A673 (cell line): ENCODE measurements at regions not wholly inside any gene's neighbourhood (a gene's known extent, or its start where the extent isn't known, plus 50 kb on each side); places are given as distances from the start of the nearest gene placed in this dataset.

Experiments
- BruUV-seq: library from RNA; stranded (reverse); fragments of 400-500 nt; replicated peaks from 2 replicates; lab custom pipeline; 2021; lab: Mats Ljungman, UMichigan
- CTCF ChIA-PET: fragments of 300-600 bp; sonication (Branson Sonifier 250); formaldehyde crosslinking; loops from one replicate; lab custom pipeline; 2022; ENCODE audit warnings: antibody characterized with exemption; lab: Charles Lee
- POLR2A ChIA-PET: fragments of 300-600 bp; sonication (Branson Sonifier 250); formaldehyde crosslinking; loops from one replicate; lab custom pipeline; 2022; ENCODE audit warnings: antibody characterized with exemption; ENCODE audit not compliant: low non-redundant PET; lab: Charles Lee
- DNase-seq: peaks from one replicate; pipeline ENCODE4 v3.0.0-alpha.2; 2015; ENCODE audit warnings: low spot score
- H3K27ac ChIP-seq: fragments of 200-600 bp; sonication (generic); 2 replicates; pipeline ENCODE4 v1.5.1; 2016; ENCODE audit warnings: mixed run types, low read depth, mild to moderate bottlenecking, mixed read lengths, antibody characterized with exemption, low read length; ENCODE audit not compliant: poor library complexity, severe bottlenecking
- H3K27me3 ChIP-seq: fragments of 200-600 bp; sonication (generic); replicated peaks from 2 replicates; pipeline ENCODE4 v1.6.1; 2017; ENCODE audit warnings: mixed run types, low read depth, mild to moderate bottlenecking, mixed read lengths, antibody characterized with exemption, low read length; ENCODE audit not compliant: insufficient read depth, poor library complexity
- H3K36me3 ChIP-seq: fragments of 200-600 bp; sonication (generic); 2 replicates; pipeline ENCODE4 v1.6.1; 2016; ENCODE audit warnings: mixed run types, mild to moderate bottlenecking, mixed read lengths, antibody characterized with exemption, low read length; ENCODE audit not compliant: insufficient read depth, poor library complexity, severe bottlenecking
- H3K4me1 ChIP-seq: fragments of 200-600 bp; sonication (generic); 2 replicates; pipeline ENCODE4 v1.6.1; 2017; ENCODE audit warnings: mixed run types, mild to moderate bottlenecking, mixed read lengths, antibody characterized with exemption, low read length; ENCODE audit not compliant: insufficient read depth, poor library complexity, severe bottlenecking
- H3K4me3 ChIP-seq: fragments of 200-600 bp; sonication (generic); 2 replicates; pipeline ENCODE4 v1.5.1; 2016; ENCODE audit warnings: low read depth, mixed run types, mild to moderate bottlenecking, mixed read lengths, low read length; ENCODE audit not compliant: poor library complexity, severe bottlenecking
- H3K9me3 ChIP-seq: fragments of 200-600 bp; sonication (generic); 2 replicates; pipeline ENCODE4 v1.6.1; 2016; ENCODE audit warnings: mixed run types, low read depth, mild to moderate bottlenecking, mixed read lengths, antibody characterized with exemption, low read length; ENCODE audit not compliant: poor library complexity, severe bottlenecking
- EZH2 ChIP-seq: fragments of 200-600 bp; sonication (generic); IDR thresholded peaks from 2 replicates; pipeline ENCODE4 v1.6.1; 2017; ENCODE audit warnings: borderline replicate concordance, low read depth, mild to moderate bottlenecking, mixed read lengths, antibody characterized with exemption, low read length; ENCODE audit not compliant: poor library complexity, severe bottlenecking
- intact Hi-C: fragments of 100-400 bp; cut with micrococcal nuclease; formaldehyde crosslinking; loops from one replicate; pipeline ENCODE4 v1.10.0; 2022; ENCODE audit not compliant: unreplicated experiment
- TF ChIP-seq, protein P1 (sequence below): fragments of 300-800, 200-600 bp; sonication (generic); conservative IDR thresholded peaks from 2 replicates; pipeline ENCODE4 v1.5.1; 2017; ENCODE audit warnings: low read depth, mild to moderate bottlenecking, antibody characterized with exemption, low read length, moderate library complexity, mixed read lengths

DNA sequence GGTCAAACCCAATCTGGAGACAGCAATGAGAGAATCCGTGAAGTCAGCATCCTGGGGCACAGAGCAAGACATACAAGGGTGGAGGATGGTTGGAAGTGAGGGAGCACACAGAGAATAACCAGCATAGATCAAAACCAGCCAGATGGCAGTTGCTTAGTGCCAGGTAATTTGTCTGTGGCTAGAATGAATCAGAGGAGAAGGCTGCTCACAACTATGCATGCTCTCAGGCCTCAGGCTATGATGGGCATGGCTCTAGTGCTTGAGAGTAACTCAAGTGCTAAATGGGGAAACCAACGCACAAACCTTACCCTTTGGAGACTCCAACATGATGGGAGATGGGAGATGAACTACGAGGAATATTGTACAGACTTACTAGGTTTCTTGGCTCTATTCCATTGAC is 160.8 kb downstream of the DMRT2 start:
- no peaks in the 10 kb centered on the region for H3K9me3 ChIP-seq

DNA sequence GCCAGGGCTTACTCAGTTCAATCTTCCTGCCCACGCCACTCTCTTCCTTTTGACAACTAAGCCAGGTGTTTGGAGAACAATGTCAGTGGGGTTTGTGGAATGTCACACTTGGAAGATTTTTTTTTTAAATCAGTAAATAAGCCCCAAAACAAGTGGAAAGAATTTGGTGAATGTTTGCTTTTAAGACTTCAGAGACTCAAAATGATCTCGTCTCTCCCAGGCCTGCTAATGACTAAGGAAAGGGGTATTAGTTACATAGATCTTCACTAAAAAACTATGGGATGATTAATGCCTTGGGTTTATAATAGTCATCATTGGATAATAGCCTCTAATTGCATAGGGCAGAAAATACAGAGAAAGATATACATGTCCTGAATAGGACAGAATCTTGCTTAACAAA is 166.4 kb downstream of the DMRT2 start:
- no peak overlapping the region for H3K27ac ChIP-seq
- H3K9me3 ChIP-seq, result no peaks in the 10 kb centered on the region
- H3K4me3 ChIP-seq, result no peak overlapping the region
- no peaks in the 10 kb centered on the region for H3K4me1 ChIP-seq
- POLR2A ChIA-PET, result no interaction called here
- BruUV-seq, result no TSS peak
- no peaks in the 10 kb centered on the region for H3K36me3 ChIP-seq
- intact Hi-C loops, result no loop called here
- H3K27me3 ChIP-seq, result no peaks in the 10 kb centered on the region
- CTCF ChIA-PET, result no interaction called here
- DNase-seq, result no peak
- TF ChIP-seq, protein P1, sequence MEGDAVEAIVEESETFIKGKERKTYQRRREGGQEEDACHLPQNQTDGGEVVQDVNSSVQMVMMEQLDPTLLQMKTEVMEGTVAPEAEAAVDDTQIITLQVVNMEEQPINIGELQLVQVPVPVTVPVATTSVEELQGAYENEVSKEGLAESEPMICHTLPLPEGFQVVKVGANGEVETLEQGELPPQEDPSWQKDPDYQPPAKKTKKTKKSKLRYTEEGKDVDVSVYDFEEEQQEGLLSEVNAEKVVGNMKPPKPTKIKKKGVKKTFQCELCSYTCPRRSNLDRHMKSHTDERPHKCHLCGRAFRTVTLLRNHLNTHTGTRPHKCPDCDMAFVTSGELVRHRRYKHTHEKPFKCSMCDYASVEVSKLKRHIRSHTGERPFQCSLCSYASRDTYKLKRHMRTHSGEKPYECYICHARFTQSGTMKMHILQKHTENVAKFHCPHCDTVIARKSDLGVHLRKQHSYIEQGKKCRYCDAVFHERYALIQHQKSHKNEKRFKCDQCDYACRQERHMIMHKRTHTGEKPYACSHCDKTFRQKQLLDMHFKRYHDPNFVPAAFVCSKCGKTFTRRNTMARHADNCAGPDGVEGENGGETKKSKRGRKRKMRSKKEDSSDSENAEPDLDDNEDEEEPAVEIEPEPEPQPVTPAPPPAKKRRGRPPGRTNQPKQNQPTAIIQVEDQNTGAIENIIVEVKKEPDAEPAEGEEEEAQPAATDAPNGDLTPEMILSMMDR, result no peak
- no peak for TF ChIP-seq EZH2

More for the DNA sequence above, 160.8 kb downstream of the DMRT2 start:
- no peak for TF ChIP-seq EZH2
- TF ChIP-seq, protein P1, result no peak
- no peaks in the 10 kb centered on the region for H3K4me1 ChIP-seq
- ChIA-PET POLR2A (no interaction called here), CTCF (no interaction called here)
- no peaks in the 10 kb centered on the region for H3K27me3 ChIP-seq
- no peak overlapping the region for H3K27ac ChIP-seq
- H3K4me3 ChIP-seq, result no peak overlapping the region
- no peaks in the 10 kb centered on the region for H3K36me3 ChIP-seq
- no peak for DNase-seq
- no TSS peak for BruUV-seq
- intact Hi-C loops, result no loop called here

DNA sequence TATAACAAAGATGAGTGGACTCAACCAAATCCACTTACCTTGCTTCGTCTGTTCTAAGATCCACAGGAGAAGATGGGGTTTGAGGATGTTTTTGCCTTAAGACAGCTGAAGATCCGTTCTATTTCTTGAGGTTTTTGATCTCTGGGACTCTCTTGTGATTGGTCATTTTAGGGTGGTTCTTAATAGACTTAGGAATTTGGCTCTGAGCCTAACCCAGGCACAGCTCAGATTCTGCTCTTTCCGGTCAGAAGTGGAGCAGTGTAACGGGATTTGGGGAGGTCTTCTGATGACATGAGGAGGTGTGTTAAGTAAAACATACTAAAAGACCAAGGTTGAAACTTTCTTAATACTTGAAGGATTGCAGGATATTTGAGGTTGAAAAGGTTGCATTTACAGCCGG is 166.9 kb downstream of the DMRT2 start:
- Histone ChIP-seq H3K36me3 (no peaks in the 10 kb centered on the region), H3K27ac (no peak overlapping the region), H3K9me3 (no peaks in the 10 kb centered on the region), H3K4me1 (no peaks in the 10 kb centered on the region), H3K27me3 (no peaks in the 10 kb centered on the region), H3K4me3 (no peak overlapping the region)
- POLR2A ChIA-PET, result no interaction called here
- intact Hi-C loops, result no loop called here
- BruUV-seq, result no TSS peak
- CTCF ChIA-PET, result no interaction called here
- DNase-seq, result no peak
- no peak for TF ChIP-seq EZH2
- TF ChIP-seq, protein P1, result no peak
